DND-41 (cell line): ENCODE measurements at regions not wholly inside any gene's neighbourhood (a gene's known extent, or its start where the extent isn't known, plus 50 kb on each side); places are given as distances from the start of the nearest gene placed in this dataset.

Experiments used
- CTCF ChIP-seq: IDR thresholded peaks from 2 replicates; pipeline ENCODE4 v1.5.1; 2012; ENCODE audit warnings: borderline replicate concordance, low read length, moderate library complexity, mild to moderate bottlenecking; ENCODE audit not compliant: poor library complexity, severe bottlenecking; ENCODE audit errors: extremely low read depth
- EZH2 ChIP-seq: IDR thresholded peaks from 3 replicates; pipeline ENCODE4 v1.6.1; 2012; ENCODE audit warnings: borderline replicate concordance, low read depth, mild to moderate bottlenecking, moderate library complexity, low read length, inconsistent platforms; ENCODE audit not compliant: severe bottlenecking

GRCh38 chr11:127726367-127726766 lies 725.8 kb upstream of the KIRREL3 start:
- TF ChIP-seq CTCF (no peak), EZH2 (no peak)
